ENCODE measurements at regions not wholly inside any gene's neighbourhood (a gene's known extent, or its start where the extent isn't known, plus 50 kb on each side); places are given as distances from the start of the nearest gene placed in this dataset.
"Not testable (repeated sequence)": the region's sequence is repeated elsewhere in the genome, so short reads cannot be mapped to it uniquely, and the experiment has no call there.

DNA sequence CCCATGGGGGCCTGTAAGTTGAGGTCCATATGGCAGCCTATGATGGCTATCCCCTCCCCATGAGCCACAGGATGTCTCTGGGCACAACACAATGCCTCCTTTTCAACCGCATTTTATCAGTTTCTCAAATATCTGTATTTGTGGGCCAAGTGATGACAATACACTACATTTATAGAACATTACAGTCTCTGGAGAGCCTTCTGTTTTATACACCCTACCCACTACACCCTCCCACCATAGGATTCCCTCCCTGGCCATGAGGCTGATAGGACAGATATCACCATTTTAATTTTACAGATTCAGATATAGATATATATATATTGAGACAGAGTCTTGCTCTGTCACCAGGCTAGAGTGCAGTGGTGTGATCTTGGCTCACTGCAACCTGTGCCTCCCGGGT is 236.8 kb downstream of the ENC1 start:
- DNase-seq (ENCODE audit: low spot score) = no peak

DNA sequence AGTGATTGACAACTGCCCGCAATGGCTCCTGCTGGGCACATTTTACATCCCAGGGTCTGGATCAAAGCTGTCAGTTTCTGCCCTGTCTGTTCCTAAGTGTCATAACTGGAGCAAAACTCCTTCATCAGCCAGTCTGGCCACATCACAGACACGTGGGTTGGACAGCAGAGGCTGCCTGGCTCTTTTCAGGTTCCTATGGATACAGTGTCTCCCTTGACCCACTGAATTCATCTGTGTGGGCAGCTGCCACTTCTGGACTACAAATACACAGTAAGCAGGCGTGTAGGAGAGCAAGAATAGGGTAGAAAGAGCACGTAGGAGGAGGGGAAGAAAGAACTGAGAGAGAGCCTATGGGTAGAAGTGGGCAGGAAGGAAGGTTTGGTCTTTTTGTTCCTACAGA is 238.0 kb downstream of the ENC1 start:
- peak; percentile 17 for DNase-seq (ENCODE audit: low spot score)

DNA sequence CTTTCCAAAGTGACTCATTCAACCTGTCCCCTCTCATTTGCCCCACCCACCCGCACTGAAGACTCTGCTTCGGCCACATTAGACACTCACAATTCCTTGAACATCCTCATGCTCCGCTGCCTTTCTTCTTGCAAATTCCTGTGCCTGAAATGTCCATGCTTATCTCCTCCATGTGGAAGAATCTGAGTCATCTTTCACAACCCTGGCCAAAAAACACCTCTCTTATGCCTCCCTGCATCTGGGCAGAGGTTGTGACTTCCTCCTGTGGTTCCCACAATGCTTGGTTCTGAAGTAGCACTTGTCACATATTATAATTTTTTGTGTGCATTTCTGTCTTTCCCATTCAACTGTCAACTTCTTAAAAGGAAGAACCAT is 238.6 kb downstream of the ENC1 start:
- DNase-seq (ENCODE audit: low spot score) = no peak

DNA sequence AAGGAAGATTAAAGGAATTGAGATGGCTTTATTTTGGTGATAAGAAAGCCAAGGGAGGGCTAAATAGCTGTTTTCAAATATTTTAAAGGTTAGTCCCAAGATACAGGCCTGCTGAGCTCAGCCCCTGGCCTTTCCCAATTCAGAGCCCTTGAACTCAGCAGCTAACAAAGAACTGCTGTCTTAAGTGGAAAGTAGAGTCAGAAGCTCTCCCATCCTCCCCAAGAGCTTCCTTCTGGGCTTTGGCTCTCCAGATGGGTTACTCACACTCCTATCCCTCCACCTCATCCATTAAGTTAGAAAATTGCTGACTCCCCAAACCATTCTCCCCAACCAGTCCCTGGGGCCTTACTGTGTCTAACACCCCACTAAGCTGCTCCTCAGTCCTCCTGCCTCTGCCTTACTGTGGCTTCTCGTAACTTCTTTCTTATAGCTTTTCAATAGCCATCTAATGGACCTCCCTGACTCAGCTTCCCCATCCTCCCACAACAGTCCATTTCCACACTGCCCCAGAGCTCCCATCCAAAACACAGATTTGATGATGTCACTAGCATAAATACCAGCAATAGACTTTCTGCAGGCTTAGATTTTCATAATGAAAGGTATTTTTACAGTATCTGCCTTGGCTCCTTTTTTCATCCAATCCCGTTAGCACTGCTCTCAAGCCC is 239.1 kb downstream of the ENC1 start:
- no peak for DNase-seq (ENCODE audit: low spot score)

DNA sequence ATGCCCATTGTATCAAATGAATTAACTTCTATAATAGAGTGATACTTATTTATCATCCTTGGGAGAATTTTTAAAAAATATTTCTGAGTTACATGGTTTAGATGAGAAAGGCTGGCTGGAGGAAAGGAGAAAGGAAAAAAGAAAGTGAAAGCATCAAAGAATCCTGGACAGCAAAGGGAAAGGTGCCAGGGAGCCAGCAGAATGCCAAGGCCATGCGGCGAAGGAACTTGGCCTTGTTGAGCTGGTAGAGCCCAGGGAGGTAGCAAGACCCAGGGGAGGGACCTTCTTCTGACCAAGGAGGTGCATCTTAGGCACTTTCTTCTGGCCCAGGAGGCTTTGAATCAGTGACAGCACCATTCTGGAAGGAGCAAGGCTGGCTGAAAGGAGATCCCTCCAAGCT is 240.5 kb downstream of the ENC1 start:
- no peak for DNase-seq (ENCODE audit: low spot score)

DNA sequence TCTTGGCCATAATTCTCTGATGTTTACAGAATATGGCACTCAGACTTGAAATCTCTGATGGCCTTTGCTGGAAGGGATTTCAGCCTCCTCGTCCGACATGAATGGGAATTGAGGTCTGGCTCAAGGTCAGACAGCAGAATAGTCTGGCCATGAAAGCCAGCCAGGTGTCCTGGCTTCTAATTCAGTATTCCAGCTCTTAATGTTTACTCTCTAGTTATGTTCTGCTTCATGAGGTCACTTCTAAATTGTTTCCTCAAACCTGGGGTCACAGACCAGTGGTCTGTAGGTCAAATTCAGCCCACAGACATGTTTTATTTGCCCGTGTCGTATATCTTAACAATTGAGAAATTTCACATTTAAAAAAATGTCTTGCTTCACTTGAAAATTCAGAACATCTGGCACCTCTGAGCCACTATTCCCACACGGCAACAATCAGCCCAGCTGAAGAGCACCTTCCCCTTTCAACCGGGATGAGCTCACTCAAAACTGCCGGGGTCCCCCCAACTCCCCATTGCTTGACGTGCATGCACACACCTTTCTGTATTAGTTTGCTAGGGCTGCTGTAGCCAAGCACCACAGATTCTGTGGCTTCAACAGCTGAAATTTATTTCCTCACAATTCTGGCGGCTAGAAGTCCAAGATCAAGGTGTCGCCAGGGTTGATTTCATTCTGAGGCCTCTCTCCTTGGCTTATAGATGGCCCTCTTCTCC is 243.5 kb downstream of the ENC1 start:
- no peak for DNase-seq (ENCODE audit: low spot score)

DNA sequence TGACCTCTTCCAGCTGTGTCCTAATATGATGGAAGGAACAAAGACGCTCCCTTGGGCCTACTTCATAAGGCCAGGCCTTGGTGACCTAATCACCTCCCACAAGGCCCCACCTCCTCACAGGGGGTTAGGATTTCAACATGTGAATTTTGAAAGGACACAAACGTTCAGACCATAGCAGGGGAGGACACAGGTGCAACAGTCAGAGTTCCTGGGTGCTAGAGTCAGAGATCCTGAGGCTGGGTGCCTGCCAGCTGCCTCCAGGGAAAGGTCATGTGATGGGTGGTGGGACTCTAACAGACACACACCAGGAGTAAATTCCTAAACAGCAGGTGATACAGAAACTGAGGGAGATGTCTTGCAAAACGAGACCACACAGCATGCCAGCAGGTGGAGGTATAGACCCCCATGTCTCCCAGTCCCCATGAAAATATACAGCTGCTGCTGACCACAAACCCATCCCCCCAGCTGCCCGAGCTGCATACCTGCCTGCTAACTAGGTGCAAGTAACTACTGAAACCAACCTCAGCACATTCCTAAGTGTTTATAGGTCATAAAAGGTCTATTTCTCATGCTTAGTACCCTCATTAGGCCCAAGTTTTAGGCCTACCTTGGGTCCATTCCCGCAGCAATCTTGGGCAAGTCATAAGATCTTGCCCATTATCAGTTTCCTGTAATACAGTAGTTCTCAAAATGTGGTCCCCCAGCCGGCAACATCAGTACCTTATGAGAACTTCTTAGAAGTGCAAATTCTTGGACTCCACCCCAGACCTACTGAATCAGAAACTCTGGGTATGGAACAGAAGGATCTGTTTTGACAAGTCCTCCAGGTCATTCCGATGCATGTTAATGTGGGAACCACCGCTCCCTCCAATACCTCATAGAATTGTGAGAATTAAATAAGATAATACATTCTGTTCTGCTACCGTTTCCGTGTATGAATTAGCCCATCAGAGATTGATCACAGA is 245.3 kb downstream of the ENC1 start:
- DNase-seq (ENCODE audit: low spot score) = no peak

DNA sequence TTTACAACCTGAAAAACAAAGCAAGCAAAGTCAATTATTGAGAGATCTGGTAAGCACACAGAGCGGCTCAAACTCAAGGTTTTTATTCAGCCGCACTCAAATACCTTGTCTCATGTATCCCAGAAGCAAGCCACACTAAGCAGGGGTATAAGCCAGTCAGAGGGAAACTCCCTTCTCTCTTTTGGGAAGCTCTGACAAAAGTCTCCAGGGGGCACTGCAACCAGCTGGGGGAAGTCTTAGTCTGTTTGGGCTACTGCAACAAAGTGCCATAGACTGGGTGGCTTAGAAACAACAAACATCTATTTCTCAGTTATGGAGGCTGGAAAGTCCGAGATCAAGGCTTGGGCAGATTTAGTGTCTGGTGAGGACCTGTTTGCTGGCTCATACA is 246.0 kb downstream of the ENC1 start:
- no peak for DNase-seq (ENCODE audit: low spot score)

DNA sequence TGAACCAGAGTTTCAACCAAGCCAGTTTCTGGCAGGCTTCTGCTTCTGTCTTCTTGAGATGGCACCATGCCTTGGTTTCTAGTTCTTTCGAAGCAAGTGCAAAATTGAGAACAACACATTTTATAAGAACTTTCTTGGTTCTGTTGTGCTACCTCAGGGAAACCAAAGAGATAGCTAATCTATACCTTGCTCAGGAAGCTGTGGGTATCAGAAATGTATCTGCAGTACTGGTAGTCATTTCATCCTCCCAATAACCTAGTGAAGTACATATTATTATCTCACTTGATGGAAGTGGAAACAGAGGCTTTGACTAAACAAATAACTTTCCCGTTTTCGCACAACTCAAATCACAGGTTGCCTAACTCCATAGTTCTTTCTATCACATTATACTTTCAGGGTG is 246.6 kb downstream of the ENC1 start:
- no peak for DNase-seq (ENCODE audit: low spot score)

DNA sequence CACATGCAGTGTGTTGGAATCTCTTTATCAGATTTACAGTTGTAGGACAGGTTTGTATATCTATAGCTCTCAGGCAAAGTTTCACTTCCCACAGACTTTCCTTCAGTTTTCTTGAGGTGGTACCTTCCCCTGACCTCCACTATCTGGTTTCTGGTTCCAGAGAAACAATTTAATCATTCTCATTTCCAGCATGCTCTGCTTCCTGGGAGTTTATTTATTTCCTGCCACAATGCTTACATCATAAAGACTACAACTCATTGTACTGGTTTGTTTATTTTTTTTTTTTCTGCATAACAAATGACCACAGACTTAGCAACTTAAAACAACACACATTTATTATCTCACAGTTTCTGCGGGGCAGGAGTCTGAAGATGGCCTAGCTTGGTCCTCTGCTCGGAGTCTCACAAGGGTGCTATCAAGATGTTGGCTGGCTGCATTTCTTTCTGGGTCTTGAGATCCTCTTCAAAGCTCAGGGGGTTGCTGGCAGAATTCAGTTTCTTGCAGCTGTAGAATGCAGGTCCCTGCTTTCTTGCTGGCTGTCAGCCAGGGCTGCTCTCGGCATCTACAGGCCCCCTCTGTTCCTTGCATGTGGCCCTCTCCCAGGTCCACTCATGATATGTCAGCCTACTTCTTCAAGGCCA is 247.7 kb downstream of the ENC1 start:
- DNase-seq (ENCODE audit: low spot score) = no peak

DNA sequence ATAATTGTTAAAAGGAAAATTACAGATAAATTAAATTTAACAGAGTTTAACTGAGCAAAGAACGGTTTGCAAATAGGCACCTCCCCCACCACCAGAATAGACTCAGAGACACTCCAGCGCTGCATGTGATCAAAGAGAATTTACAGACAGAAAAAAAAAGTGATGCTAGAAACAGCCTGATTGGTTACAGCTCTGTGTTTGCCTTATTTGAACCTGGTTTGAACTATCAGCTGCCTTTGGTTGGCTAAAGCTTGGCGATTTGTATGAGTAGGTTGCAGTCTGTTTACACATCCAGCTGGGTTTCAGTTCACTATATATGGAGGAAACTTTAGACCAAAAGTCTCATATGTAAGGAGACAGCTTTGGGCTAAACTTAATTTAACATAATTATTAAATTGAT is 249.1 kb downstream of the ENC1 start:
- DNase-seq (ENCODE audit: low spot score) = no peak

DNA sequence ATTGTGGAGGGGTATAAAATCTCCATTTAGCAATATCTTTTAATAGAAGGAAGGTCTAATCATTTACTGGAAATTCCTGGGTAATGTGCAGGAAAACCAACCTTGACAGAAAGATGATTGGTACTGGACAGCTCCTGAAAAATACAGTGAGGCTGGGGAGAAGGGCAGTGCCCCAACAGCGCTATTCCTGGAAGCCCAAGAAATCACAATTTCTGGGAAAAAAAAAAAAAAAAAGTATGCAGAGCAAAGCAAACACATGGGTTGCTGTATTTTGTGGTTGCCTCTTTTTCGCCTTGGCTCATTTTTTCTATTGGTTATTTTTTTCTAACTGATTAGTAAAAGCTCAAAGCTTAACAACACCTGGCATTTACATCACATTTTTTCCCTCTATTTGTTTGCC is 249.7 kb downstream of the ENC1 start:
- DNase-seq (ENCODE audit: low spot score) = no peak

DNA sequence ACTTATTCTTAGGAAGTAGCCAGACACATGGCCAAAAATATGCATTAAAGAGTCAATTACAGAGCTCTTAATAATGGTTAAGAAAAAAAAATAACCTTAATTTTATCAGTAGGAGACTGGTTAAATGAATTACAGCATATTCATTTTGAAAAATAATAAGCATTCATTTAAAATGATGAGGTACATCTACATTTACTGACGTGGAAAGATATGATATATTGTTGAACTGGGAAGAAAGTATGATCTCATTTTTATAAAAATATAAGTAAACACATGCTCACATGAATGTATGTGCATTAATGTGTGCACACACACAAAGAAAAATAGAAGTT is 250.3 kb downstream of the ENC1 start:
- DNase-seq (ENCODE audit: low spot score) = no peak

DNA sequence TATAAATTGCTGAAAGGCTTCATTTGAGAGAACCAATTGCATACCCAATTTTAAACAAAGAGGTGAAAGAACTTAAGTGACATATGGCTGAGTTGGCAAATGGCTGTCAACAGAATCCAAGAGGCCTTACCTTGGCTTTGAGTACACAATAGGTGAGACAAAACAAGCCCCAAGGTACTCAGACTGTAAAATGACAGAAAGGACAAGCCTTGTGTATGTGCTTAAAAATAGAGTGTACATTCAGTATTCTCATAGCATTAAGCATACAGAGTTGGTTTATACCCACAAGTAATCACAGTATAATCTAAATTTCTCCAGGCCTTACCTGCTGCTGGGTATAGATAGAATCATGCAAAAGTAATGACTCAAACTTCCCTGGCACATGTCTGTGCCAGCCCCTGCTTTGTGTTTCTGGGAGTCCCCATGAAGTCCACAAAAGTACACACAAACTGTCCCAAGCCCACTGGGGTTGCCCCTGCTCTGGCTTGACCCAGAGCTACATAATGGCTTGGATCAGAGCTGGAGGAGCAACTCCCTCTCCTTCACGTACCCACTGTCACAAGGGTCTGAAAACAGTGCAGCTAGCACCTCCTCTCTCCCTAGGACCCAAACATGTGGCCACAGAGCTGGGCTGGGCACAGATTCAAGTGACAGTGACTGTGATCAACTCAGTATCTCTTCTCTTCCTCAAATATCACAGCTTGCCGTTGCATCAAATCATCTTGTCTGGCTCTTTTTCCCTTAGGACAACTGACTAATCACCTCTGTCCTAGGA is 250.8 kb downstream of the ENC1 start:
- DNase-seq (ENCODE audit: low spot score) = no peak

DNA sequence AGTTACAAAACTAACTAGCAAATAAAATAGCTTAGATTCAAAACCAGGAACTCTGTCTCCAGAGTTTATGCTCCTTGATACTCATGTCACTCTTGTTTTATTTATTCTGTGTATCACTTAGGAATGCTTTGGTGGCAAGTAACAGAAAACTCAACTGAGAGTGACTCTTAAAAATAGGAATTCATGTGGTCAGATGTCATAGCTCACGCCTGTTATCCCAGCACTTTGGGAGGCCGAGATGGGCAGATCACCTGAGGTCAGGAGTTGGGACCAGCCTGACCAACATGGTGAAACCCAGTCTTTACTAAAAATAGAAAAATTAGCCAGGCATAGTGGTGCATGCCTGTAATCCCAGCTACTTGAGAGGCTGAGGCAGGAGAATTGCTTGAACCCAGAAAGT is 252.1 kb downstream of the ENC1 start:
- DNase-seq (ENCODE audit: low spot score) = not testable (repeated sequence)

DNA sequence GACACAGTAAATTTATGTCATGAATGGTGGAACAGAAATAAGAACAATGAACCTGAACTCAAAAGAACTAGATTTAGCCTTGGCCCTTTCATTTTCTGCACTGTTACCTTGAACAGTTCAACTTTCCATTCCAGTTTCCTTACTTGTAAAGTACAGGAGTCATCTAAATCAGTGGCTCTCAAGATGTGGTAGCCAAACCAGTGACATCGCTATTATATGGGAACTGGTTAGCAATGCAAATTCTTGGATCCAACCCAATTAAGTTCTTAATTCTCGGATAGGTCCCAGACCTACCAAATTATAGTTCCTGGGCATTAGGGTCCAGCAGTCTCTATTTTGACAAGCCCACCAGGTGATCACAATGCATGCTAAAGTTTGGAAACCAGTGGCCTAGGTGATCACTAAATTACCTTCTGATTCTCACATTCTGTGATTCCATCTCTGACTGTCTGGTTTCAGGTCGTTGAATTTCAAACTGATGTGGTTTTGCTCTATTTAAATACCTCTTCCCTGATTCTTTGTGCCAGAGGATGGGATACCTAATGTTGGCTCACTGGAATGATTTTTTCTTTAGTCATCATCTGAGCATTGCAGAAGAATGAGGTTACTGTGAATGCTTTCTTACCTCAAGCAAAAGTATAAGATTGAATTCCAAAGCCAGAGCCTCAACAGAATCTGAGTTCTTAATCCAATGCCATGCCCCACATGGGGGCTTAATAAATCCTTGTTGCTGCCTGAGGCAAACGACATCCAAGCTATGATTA is 253.8 kb downstream of the ENC1 start:
- DNase-seq (ENCODE audit: low spot score) = no peak

DNA sequence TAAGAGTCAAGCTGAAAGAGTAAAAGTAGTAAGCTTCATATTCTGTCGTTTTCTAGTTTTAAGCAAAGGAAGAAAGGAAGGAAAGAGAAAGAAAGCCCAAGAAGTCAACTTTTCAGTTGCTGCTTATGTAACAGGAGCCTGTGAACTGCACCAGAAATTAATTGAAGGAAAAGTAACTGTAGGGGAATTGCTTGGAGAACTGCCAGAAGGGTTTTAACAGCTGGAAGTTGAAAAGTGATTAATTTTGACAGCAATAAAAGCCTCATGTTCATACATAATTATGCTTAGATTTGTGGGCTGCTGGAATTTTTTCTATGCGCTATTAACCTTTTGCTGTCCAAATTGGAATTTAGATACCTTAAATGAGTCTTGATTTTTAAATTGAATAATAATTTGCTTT is 255.7 kb downstream of the ENC1 start:
- no peak for DNase-seq (ENCODE audit: low spot score)

DNA sequence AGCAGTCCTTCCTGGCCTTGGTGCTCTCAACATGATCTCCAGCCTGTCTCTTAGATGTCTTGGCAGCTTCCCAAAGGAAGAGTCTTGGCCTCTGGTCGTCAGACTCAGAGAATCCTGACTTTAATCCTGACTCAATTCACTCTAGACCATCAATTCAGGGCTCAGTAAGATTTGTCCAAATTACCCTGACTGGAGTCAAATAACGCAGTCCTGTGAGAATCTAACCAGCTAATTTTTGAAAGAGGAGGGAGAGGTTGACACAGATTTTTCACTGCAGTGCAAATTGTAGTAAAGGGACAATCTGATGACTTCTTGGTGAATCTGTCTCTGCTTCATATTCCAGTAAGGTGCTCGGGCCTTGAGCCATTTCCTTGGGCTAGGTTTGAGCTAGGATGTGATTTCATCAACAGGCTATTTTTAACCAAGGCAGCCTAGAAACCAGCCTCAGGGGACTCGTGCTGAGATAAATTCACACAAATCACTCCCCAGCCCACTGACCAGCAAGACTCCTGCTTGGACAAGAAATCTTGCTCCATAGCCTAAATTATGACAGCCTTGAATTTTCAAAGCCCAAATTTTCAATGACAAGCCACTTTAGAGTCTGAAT is 257.4 kb downstream of the ENC1 start:
- DNase-seq (ENCODE audit: low spot score) = no peak

DNA sequence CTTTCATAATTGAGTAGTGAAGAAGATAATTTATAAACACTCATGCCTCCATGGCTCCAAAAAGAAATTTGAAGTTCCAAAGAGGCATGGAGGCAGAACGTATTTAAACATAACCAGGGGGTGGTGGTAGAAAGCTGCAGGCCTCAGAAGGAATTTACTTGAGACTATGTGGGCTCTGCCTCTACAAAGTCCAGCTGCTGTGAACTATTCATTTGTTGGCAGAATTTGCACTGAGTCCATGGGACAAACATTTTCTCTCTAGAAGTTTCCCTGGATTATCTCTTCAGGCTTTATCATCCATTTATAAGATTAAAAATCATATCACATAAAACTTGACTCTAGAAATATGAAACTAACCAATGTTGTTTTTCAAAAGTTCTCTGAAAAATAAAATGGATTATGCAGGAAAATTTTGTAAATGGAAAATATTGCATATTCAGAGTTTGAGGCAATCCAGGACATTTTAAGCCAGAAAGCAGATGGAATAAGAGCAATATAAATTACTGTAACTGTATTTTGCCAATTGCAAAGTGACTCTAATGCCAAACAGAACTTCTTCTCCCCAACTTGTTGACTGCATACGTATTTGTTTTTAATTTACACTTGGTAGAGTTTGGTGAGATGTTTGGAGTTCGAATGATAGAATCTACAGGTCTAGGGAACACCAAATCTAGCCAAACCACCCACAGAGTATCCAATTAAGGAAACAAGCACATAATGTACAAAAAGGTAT is 258.2 kb downstream of the ENC1 start:
- no peak for DNase-seq (ENCODE audit: low spot score)

DNA sequence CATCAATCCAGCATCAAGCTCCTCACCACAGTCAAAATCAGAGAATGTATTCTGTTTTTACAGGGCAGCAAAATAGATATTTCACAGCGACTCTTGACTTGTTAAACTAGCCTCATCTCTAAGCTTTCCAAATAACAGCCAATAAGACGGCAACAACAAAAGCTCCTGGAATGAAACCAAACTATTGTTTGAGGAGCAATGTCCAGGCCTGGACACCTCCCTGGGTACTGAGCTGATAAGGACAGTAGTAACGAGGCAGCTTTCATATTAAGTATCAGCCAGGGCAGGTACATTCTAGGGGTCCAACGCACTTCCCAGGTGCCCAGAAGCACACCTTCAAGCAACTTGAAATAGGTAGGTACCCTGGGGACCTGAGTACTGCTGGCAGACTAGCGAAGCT is 260.3 kb downstream of the ENC1 start:
- no peak for DNase-seq (ENCODE audit: low spot score)
